ENCODE measurements at regions not wholly inside any gene's neighbourhood (a gene's known extent, or its start where the extent isn't known, plus 50 kb on each side); places are given as distances from the start of the nearest gene placed in this dataset.

DNA sequence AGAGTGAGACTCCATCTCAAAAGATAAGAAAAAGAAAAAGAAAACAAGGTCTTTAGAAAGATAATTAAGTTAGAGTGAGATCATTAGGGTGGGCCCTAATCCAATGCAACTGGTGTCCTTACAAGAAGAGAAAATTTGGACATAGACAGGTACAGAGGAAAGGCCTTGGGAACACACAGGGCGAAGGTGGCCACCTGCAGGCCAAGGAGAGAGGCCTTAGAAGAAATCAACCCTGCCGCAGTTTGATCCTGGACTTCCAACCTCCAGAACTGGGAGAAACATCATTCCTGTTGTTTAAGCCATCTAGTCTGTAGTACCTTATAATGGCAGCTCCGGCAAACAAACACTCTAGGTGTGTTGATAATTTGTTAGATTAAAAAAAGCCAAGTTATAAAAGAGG, 491.9 kb downstream of the MED13L start:
- no peak overlapping the region for H3K27ac ChIP-seq (ENCODE audit: low read depth, low read length)
- WGBS, 3 donors, result 80 to 90% (median 84%) methylated on average over 3 of the region's 3 CpGs

DNA sequence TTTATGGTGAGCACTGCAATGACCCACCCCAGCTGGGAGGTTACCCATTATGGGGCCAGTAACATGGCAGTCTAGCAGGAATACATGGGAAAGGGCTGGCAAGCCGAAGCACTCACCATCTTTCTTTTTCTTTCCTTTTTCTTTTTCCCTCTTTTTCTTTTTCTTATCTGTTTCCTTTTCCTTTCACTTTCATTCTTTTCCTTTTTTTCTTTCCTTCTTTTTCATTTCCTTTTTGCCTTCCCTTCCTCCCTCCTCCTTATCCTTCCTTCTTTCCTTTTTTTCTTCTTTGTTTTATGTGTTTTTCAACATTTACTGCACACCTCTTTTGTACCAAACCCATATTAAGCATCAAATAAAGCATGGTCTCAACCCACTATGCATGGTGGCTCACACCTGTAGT, 501.1 kb downstream of the MED13L start:
- WGBS, 3 donors, result 84 to 95% (median 94%) methylated on average over 1 of the region's 1 CpG
- no peak overlapping the region for H3K27ac ChIP-seq (ENCODE audit: low read depth, low read length)

DNA sequence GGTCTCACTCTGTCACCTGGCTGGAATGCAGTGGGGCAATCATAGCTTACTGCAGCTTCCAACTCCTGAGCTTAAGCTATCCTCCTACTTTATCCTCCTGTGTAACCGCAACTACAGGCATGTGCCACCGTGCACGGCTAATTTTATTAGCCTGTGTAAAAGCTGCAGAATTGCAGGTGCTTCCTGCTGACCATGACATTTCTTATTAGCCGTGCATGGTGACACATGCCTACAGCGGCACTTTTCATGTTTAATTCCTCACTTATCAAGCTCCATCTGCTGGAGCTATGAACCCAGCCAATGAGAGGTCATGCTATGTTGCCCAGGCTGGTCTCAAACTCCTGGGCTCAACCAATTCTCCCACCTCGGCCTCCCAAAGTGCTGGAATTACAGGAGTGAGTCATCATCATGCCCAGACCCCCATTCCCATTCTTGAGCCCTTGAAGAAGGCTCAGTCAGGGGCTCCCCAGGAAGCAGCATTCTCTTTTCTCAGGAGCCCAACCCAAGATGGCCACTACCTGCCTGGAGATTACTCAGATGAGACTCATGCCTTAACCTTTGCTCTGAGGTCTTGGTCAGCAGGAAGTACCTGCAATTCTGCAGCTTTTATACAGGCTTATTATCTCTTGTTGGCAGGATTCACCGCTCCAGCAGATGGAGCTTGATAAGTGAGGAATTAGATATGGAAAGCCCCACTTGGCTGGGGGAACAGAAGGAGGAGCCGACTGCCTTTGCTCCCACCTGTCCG, 503.2 kb downstream of the MED13L start:
- H3K27ac ChIP-seq (ENCODE audit: low read depth, low read length), result no peak overlapping the region
- 68 to 79% (median 75%) methylated on average over 9 of the region's 9 CpGs for WGBS, 3 donors

DNA sequence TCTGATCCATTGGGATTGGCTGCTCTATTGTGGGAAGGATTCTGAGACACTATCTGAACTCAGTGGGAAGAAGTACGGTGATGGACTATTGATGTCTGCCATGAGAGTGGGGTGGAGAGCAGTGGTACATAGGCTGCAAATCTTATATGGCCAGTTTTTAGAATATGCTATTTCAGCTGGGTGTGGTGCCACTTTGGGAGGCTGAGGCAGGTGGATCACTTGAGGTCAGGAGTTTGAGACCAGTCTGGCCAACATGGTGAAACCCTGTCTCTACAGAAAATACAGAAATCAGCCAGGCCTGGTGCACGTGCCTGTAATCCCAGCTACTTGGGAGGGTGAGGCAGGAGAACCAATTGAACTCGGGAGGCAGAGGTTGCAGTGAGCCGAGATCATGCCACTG, 505.9 kb downstream of the MED13L start:
- no peak overlapping the region for H3K27ac ChIP-seq (ENCODE audit: low read depth, low read length)
- WGBS, 3 donors, result 77 to 89% (median 88%) methylated on average over 4 of the region's 4 CpGs

DNA sequence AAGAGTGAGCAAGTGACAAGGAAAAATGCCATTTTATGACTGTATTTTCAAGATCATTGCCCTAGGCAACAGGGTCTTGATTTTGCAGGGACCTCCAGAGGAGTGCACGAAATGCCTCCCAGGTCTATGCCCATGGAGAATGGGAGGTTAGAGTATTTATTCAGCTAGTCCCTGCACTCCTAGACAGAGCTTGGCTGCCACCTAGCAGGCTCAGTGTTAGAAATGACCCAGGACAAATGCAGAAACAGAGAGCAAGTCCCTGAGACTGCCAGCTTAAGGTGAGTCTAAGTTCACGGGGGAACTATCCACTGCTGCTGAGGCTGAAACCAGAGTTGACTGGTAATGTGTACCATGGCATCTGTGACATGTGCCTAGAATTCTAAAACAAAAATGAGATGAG, 506.4 kb downstream of the MED13L start:
- no peak overlapping the region for H3K27ac ChIP-seq (ENCODE audit: low read depth, low read length)
- WGBS, 3 donors, result 35 to 55% (median 53%) methylated on average over 2 of the region's 2 CpGs

DNA sequence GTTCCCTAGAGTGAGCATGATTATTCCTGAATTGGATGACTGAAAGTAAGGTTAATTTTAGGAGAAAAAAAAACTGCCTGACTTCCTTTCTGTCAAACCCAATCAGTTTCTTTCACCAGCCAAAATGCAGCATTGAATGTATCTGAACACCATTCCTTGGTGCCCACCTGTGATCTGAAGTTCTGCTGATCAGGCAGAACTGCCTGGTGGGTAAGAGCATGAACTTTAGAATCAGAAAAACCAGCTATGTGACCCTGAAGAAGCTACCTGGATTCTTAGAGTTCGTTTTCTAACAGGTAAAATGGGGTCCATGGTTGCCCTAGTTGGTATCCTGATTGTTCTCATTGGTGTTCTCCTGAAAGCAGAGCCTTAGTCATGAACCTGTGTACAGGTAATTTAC, 506.9 kb downstream of the MED13L start:
- H3K27ac ChIP-seq (ENCODE audit: low read depth, low read length), result no peak overlapping the region
- 28 to 65% (median 53%) methylated on average over 1 of the region's 1 CpG for WGBS, 3 donors

DNA sequence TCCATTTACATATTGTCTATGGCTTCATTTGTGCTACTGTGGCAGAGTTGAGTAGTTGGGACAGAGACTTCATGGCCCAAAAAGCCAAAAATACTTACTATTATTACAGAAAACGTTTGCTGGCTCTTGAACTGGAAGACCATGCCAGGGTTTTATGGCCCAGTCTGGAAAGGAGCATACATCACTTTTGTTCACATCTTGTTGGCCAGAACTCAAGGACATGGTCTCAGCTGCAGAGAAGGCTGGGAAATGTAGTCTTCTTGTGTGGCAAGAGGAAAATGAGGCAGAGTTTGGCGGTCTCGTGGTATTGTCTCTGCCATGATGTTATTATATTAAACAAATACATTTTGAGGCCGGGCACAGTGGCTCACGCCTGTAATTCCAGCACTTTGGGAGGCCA, 509.6 kb downstream of the MED13L start:
- WGBS, 3 donors, result 57 to 71% (median 63%) methylated on average over 5 of the region's 5 CpGs
- no peak overlapping the region for H3K27ac ChIP-seq (ENCODE audit: low read depth, low read length)

DNA sequence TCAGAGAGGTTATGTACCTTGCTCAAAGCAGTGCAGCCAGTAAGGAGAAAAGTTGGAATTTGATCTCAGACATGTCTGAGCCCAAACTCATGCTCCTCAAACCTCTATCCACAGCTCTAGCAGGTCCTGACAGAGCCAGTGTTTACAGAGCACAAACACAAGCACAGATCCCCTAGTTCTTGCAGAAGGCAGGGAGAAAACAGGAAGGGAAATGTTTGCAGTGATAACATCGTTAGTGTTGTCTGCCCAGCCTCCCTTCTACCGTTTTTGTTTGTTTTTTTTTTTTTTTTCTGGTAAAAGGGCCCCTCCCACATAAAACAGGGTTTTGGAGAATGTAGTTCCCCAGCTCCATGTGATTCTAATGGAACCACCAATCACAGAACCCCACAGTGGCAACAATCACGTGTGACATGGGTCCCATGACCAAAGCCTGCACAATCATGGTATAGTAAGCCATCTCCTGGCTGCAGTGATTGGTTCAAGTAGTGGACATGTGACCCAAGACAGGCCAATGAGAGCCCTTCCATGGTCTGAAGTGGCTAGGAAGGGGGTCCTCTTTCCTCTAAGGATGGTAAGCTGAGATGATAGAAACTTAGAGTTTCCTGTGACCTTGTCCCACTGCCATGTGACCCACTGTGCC, 513.4 kb downstream of the MED13L start:
- WGBS, 3 donors, result 24 to 49% (median 34%) methylated on average over 3 of the region's 3 CpGs
- no peak overlapping the region for H3K27ac ChIP-seq (ENCODE audit: low read depth, low read length)

DNA sequence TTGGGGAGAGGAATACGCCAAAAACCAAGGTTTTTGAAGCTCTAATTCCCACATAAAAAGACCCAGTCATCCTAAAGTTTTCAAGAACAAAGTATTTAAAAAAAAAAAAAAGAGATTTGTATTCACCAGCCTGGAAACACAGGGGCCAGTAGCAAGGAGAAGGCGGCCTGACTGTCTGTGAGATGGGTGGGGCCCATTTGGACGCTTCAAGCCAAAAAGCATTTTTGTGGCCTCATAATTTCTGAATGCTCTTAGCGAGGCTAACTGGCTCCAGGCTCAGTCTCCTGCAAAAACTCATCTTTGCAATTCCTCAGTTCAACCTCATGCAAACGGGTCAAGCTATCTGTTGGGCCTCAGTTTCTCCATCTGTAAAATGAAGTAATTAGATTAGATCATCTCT, 514.1 kb downstream of the MED13L start:
- no peak overlapping the region for H3K27ac ChIP-seq (ENCODE audit: low read depth, low read length)
- 57 to 65% (median 60%) methylated on average over 5 of the region's 5 CpGs for WGBS, 3 donors

DNA sequence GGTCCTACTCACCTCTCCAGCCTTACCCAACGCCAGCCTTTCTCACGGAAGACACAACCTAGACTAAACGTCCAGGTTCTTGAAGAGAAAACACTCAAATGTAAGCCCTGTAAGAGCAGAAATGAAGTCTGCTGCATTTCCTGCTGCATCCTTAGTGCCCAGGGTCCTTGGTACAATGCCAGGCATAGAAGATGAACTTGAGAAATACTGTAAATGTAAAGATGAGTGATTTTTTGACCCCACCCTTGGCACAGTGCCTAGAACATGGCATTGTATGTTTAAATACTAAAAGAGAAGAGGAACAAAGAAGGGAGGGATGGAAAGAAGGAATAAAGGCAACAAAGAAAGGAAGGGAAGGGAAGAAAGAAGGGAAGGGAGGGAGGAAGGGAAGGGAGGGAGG, 514.6 kb downstream of the MED13L start:
- WGBS, 3 donors, result 62 to 79% (median 73%) methylated on average over 3 of the region's 3 CpGs
- H3K27ac ChIP-seq (ENCODE audit: low read depth, low read length), result no peak overlapping the region

DNA sequence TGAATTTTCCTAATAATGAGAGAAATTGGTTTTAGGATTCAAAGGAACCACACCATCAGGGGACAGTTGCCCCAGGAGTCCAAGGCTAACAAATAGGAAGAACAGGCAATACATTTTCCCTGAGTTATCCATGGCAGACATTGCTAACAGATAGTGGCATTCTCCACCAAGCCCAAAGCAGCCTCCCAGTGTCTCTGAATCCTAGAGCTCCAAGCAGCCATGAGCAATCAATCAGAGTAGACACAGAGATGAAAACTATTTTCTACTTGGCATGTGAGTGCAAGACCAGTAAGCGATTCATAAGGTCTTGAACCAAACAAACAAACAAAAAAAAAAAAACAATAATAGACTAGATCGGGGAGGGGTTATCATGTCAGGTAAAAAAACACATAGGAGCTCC, 515.7 kb downstream of the MED13L start:
- no peak overlapping the region for H3K27ac ChIP-seq (ENCODE audit: low read depth, low read length)
- 73 to 90% (median 86%) methylated on average over 2 of the region's 2 CpGs for WGBS, 3 donors

DNA sequence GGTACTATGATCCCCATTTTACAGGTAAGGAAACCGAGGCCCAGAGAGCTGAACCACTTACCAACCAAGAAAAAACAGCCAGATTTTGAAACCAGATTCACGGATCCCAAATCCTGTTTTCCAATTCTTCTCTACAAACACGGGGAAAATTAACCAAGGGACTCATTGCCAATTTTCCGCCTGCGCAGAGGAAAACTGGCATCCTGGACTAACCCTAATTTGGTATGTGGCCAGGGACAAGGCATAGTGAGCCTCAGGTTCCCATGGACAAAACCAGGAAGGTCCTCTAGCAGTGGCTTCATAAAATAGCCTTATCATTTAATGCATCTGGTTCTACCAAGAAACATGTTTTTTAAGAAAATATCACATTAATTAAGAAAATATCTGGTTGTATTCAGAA, 517.3 kb downstream of the MED13L start:
- H3K27ac ChIP-seq (ENCODE audit: low read depth, low read length), result no peak overlapping the region

DNA sequence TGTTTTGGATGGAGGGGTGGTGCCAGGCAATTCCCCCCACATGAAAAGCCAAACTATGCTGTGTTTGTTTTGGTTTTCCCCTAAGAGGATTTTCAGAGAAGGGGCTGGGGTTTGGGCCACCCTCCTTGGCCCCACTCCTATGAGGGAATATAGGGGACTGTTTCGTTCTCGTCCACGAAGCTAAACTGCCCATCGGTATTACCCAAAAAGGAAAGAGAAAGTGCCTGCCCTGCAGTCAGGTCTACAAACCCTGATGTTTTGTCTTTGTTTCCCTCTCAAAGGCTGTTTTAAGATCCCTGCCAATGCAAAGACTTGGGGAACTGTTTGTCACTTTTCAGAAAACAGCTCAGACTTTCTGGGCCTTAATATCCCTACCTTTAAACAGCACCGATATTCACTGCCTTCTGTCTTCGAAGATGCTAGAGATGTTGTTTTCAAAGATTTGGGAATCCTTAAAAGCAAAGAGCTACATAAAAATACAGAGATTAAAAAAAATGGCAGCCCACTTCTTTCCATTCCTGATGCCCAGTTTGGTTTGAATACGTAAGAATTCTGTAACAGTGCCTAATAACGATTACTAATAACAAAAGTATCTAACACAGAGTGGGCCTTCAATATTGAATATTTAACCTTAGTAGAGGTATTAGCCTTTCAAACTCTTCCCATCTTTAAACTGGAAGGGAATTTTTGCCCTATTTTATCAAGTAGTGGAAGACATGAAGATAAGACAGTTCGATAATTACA, 518.4 kb downstream of the MED13L start:
- WGBS, 3 donors, result 73 to 92% (median 84%) methylated on average over 9 of the region's 9 CpGs
- no peak overlapping the region for H3K27ac ChIP-seq (ENCODE audit: low read depth, low read length)

More for the DNA sequence above, 517.3 kb downstream of the MED13L start:
- WGBS, 3 donors, result 53 to 73% (median 67%) methylated on average over 5 of the region's 5 CpGs

DNA sequence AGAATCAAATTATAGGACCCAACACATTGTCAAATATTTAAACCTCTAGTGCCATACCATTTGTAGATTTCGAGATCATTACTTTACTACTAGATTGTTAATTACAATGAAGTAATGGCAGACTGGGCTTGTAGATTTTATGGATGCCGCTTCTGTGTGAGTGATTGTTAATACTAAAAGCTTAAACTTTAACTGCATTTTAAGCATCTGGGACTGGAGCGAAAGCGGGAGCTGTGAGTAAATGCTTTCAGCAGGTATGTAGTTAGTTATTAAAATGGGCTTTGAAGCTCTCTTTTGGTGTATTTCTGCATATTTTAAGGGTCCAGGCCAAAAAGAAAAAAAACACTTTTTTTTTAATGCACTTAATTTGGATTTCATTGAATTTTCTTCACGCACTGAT, 519.3 kb downstream of the MED13L start:
- no peak overlapping the region for H3K27ac ChIP-seq (ENCODE audit: low read depth, low read length)
- 51 to 94% (median 90%) methylated on average over 5 of the region's 5 CpGs for WGBS, 3 donors

DNA sequence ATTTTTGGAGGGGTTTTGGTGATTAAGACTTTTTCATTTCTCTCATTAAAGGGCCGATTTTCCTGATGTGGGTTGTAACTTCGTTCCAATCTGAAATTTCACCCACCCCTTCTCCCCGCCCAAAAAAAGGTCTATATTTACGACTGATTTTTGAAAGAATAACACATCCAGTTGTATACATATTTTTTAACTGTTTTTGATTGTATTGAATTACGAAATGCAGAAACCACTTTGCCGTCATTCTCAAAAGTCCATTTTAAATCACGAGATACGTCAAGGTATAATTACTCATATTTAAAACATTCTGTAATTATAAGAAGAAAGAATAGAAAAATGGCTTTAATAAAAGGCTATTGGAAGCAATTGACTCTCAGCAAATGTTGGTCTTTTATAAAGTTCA, 520.7 kb downstream of the MED13L start:
- H3K27ac ChIP-seq (ENCODE audit: low read depth, low read length), result no peak overlapping the region
- WGBS, 3 donors, result 69 to 90% (median 89%) methylated on average over 8 of the region's 8 CpGs

DNA sequence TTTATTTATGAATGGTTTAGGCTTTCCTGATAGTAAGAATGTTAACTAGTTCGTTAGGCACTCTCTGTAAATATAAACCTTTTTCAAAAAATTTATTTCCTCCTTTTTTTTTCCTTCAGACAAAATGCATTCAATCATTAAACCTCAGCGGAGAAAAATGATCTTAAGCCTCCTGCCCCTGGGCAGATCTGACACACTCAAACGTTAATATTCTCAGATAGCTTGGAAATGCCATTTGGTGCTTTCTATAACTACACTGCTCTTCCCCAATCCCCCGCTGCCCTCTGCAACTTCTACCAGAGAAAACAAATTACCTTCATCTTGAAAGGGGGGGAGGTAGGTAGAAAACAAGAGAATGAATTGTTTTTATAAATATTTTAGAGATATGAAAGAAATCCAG, 521.2 kb downstream of the MED13L start:
- WGBS, 3 donors, result 36 to 67% (median 61%) methylated on average over 4 of the region's 4 CpGs
- no peak overlapping the region for H3K27ac ChIP-seq (ENCODE audit: low read depth, low read length)

DNA sequence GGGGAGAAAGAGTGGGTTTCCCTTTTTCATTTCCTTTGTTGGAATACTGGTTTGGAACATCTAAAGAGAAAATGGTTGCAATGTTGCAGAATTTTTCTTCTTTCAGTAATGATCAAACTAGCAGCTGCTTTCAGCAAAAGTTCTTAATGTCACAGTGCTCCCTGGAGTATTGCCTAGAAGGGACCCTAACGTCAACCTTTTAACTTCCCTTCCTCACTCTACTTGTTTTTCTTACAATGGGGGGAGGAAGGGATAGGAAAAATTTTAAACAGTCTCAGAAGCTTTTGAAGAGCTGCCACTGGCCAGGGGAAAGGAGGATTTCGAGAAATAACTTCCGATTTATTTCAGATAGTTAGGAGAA, 521.8 kb downstream of the MED13L start:
- 38 to 43% (median 43%) methylated on average over 3 of the region's 3 CpGs for WGBS, 3 donors
- no peak overlapping the region for H3K27ac ChIP-seq (ENCODE audit: low read depth, low read length)

DNA sequence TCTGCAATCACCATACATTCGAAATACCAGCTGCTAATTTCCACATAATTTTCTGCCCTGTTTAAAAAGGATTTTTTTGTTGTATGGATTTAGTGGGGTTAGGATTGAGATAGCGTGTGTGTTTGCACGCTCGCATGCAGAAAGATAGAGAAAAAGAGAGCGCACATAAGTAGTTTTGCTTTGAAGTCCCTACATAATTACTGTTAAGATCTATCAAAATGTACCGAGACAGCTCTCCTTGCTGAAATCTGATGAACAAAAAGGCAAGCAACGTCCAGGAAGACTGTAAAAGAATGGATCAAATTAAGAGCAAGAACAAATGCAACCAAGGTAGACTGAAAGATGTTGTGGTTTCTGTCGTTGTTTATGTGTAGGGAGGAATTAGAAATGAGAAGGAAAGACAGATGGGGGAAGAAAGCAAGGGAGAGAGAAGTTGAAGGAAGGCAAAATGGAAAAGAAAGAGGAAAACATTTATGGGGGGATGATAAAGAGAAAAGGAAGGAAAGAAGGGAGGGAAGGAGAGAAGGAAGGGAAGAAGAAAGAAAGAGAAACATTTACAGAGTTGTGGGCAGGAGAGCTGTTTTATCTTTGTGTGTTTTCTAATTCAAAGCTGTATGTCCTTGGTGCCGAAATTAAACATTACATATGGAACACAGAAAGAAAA, 522.3 kb downstream of the MED13L start:
- 45 to 76% (median 75%) methylated on average over 9 of the region's 9 CpGs for WGBS, 3 donors
- no peak overlapping the region for H3K27ac ChIP-seq (ENCODE audit: low read depth, low read length)

Measured in adipose tissue (tissue), 3 donors.